Hepatocyte (in vitro differentiated cells): ENCODE measurements at regions not wholly inside any gene's neighbourhood (a gene's known extent, or its start where the extent isn't known, plus 50 kb on each side); places are given as distances from the start of the nearest gene placed in this dataset.

Experiments
- DNase-seq: peaks from one replicate; pipeline ENCODE4 v3.0.0-alpha.2; 2016; ENCODE audit warnings: low spot score
- H2AFZ ChIP-seq: fragments of 200-600 bp; sonication (generic); 2 replicates; pipeline ENCODE4 v1.6.0; 2016; ENCODE audit warnings: antibody characterized with exemption, mild to moderate bottlenecking
- H3K27ac ChIP-seq: fragments of 200-600 bp; sonication (generic); 2 replicates; pipeline ENCODE4 v1.5.1; 2016; ENCODE audit warnings: mild to moderate bottlenecking
- H3K27me3 ChIP-seq: fragments of 200-600 bp; sonication (generic); 2 replicates; pipeline ENCODE4 v1.6.1; 2016
- H3K36me3 ChIP-seq: fragments of 200-600 bp; sonication (generic); replicated peaks from 2 replicates; pipeline ENCODE4 v1.5.1; 2016; ENCODE audit warnings: low read depth; ENCODE audit not compliant: insufficient read depth
- H3K4me1 ChIP-seq: fragments of 200-600 bp; sonication (generic); 2 replicates; pipeline ENCODE4 v1.5.1; 2016; ENCODE audit warnings: mild to moderate bottlenecking, moderate library complexity; ENCODE audit not compliant: insufficient read depth
- H3K4me2 ChIP-seq: fragments of 200-600 bp; sonication (generic); 2 replicates; pipeline ENCODE4 v1.6.0; 2016
- H3K4me3 ChIP-seq: fragments of 200-600 bp; sonication (generic); 2 replicates; pipeline ENCODE4 v1.5.1; 2016; ENCODE audit warnings: mild to moderate bottlenecking
- H3K79me2 ChIP-seq: fragments of 200-600 bp; sonication (generic); 2 replicates; pipeline ENCODE4 v1.6.0; 2017; ENCODE audit warnings: mild to moderate bottlenecking
- H3K9me2 ChIP-seq: fragments of 200-600 bp; sonication (generic); replicated peaks from 2 replicates; pipeline ENCODE4 v1.6.0; 2017; ENCODE audit warnings: mild to moderate bottlenecking; ENCODE audit not compliant: insufficient read depth
- H3K9me3 ChIP-seq: fragments of 200-600 bp; sonication (generic); 2 replicates; pipeline ENCODE4 v1.5.1; 2016; ENCODE audit warnings: low read depth, mild to moderate bottlenecking
- H4K20me1 ChIP-seq: fragments of 200-600 bp; sonication (generic); 2 replicates; pipeline ENCODE4 v1.6.0; 2016; ENCODE audit warnings: mild to moderate bottlenecking; ENCODE audit not compliant: insufficient read depth, poor library complexity, severe bottlenecking
- CTCF ChIP-seq: fragments of 200-600 bp; sonication (generic); IDR thresholded peaks from 2 replicates; pipeline ENCODE4 v1.5.1; 2016; ENCODE audit warnings: antibody characterized with exemption, mild to moderate bottlenecking; ENCODE audit not compliant: poor library complexity
- EZH2 ChIP-seq: fragments of 200-600 bp; sonication (generic); IDR thresholded peaks from 2 replicates; pipeline ENCODE4 v1.6.1; 2016; ENCODE audit warnings: antibody characterized with exemption, mild to moderate bottlenecking, borderline replicate concordance
- EZH2phosphoT487 ChIP-seq: fragments of 200-600 bp; sonication (generic); IDR thresholded peaks from one replicate; pipeline ENCODE4 v1.6.1; 2018; ENCODE audit warnings: antibody characterized with exemption, mild to moderate bottlenecking, low read depth, moderate library complexity; ENCODE audit not compliant: unreplicated experiment, severe bottlenecking
- WGBS: methylation state at CpG from one replicate; pipeline ENCODE4 v1.1.6; 2016; ENCODE audit warnings: low lambda C conversion rate; ENCODE audit errors: missing lambda C conversion rate; 5-methylcytosine and 5-hydroxymethylcytosine counted together

GRCh38 chr2:8216397-8216796 is 465.5 kb upstream of the ID2 start:
- DNase-seq = no peak
- Histone ChIP-seq H3K27ac (no peak overlapping the region), H3K27me3 (no peaks in the 10 kb centered on the region), H3K79me2 (no peaks in the 10 kb centered on the region), H3K4me3 (no peak overlapping the region), H3K4me2 (no peak overlapping the region), H3K4me1 (no peaks in the 10 kb centered on the region), H3K9me2 (no peaks in the 10 kb centered on the region), H3K36me3 (no peaks in the 10 kb centered on the region), H2AFZ (no peak overlapping the region), H4K20me1 (no peaks in the 10 kb centered on the region), H3K9me3 (no peaks in the 10 kb centered on the region)
- WGBS = 66% methylated on average over 1 of the region's 1 CpG
- TF ChIP-seq EZH2phosphoT487 (no peak), CTCF (no peak), EZH2 (no peak)

- DNase-seq = no peak
- no peak overlapping the region for H3K27ac ChIP-seq
- H3K79me2 ChIP-seq = no peaks in the 10 kb centered on the region
- no peaks in the 10 kb centered on the region for H3K27me3 ChIP-seq
- H3K9me2 ChIP-seq = no peaks in the 10 kb centered on the region
- H3K4me3 ChIP-seq = no peak overlapping the region
- no peak overlapping the region for H2AFZ ChIP-seq
- H4K20me1 ChIP-seq = no peaks in the 10 kb centered on the region
- H3K36me3 ChIP-seq = no peaks in the 10 kb centered on the region
- TF ChIP-seq EZH2 (no peak), CTCF (no peak), EZH2phosphoT487 (no peak)
- H3K4me1 ChIP-seq = no peaks in the 10 kb centered on the region
- 86% methylated on average over 9 of the region's 9 CpGs for WGBS
- H3K4me2 ChIP-seq = no peak overlapping the region
- H3K9me3 ChIP-seq = no peaks in the 10 kb centered on the region
These were observed 464.3 kb upstream of the ID2 start for GRCh38 chr2:8217468-8218030.

- no peak overlapping the region for H3K27ac ChIP-seq
- no peaks in the 10 kb centered on the region for H3K27me3 ChIP-seq
- H3K9me3 ChIP-seq = no peaks in the 10 kb centered on the region
- 94% methylated on average over 8 of the region's 8 CpGs for WGBS
- no peak overlapping the region for H3K4me2 ChIP-seq
- no peak overlapping the region for H2AFZ ChIP-seq
- H3K4me3 ChIP-seq = no peak overlapping the region
- no peak for DNase-seq
- H3K36me3 ChIP-seq = no peaks in the 10 kb centered on the region
- TF ChIP-seq CTCF = no peak
- no peak for TF ChIP-seq EZH2
- no peak for TF ChIP-seq EZH2phosphoT487
- H3K9me2 ChIP-seq = no peaks in the 10 kb centered on the region
- no peaks in the 10 kb centered on the region for H4K20me1 ChIP-seq
- H3K4me1 ChIP-seq = no peaks in the 10 kb centered on the region
- no peaks in the 10 kb centered on the region for H3K79me2 ChIP-seq
These were observed 462.8 kb upstream of the ID2 start for GRCh38 chr2:8219096-8219495.
